Activated CD8-positive, alpha-beta memory T cell treated with anti-CD3 and anti-CD28 coated beads, Interleukin-2, amount 50 U/mL, for 24 hours (primary cell): ENCODE measurements at regions not wholly inside any gene's neighbourhood (a gene's known extent, or its start where the extent isn't known, plus 50 kb on each side); places are given as distances from the start of the nearest gene placed in this dataset.
"Not testable (repeated sequence)": the region's sequence is repeated elsewhere in the genome, so short reads cannot be mapped to it uniquely, and the experiment has no call there.

Experiments
- DNase-seq: peaks from one replicate; pipeline ENCODE4 v3.0.0-alpha.2; 2020; ENCODE audit errors: extremely low read depth

DNA sequence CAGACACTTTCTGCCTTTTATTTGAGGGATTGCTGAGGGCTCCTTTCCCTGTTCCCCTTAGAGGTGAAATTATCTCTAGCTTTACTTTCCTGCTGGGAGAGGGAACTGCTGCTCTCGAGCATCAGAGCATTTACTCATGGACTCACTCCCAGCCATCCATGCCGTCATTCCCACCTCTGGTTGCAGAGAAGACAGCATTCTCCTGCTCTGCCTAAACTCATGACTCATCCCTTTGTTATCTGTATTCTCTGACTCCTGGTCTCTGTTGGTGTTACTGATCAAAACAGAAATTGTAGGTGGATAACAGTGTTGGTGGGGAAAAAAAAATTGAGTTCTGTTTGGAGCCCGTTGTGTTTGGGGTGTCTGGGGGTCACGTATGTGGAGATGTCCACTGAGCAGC, 159.3 kb downstream of the TTC8 start:
- DNase-seq, result no peak

DNA sequence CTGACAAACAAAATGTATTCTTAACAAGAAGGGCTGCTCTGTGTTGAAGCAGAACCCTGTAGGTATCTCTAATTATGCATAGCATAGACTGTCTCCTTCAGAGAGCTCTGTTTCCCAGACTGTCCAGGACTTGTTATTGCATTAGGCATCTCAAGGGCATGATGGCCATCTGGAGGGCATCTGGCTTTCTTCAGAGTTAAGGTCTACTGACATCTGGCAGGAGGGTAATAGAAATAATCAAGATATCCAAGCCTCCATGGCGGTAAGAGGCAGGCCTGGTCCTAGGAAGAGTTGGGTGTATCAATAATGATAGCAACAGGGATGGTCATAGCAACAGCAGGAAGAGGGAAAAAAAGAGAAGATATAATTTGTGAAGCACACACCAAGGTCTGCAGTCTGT, 161.2 kb downstream of the TTC8 start:
- no peak for DNase-seq

DNA sequence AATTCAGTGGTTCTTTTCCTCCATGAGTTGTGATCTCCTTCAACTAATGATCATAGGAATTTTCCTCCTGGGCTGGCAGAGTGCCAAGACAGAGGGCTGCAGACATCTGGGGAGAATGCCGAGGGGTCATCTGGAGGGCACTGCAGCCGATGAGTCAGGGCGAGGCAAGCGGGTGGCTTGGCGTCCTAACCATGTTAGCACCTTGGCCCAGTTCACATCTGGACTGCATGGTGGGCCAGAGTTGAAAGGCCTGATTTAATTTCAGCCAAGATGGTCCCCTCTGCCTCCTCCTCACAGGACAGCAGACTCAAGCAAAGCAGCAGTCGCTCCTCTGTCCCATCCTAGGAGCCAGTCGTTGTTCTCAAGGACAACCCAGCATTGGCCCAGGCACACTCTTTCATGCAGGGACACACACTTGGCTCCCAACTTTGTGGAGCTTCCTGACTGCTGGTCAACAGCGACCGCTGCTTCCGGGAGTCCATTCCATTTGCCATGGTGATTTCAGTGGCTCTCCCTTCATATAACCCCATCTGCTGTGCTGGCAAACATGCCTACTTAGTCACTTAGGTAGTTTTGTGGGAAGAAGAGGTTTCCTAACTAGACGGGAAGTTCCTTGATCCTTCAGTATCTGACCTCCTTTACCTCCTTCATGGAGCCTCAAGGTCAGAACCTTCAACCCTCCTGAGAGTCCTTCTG, 161.8 kb downstream of the TTC8 start:
- DNase-seq, result no peak

DNA sequence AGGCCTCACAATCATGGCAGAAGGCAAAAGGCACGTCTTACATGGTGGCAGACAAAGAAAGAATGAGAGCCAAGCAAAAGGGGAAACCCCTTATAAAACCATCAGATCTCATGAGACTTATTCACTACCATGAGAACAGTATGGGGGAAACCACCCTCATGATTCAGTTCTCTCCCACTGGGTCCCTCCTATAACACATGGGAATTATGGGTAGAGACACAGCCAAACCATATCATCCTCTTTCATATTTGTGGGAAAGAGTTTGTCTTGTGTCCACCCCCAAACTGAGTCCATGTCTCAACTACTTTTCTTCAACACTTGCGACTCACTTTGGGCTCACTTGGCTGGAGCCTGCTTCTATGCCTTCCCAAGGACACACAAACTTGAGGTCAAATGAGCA, 162.5 kb downstream of the TTC8 start:
- DNase-seq, result not testable (repeated sequence)

DNA sequence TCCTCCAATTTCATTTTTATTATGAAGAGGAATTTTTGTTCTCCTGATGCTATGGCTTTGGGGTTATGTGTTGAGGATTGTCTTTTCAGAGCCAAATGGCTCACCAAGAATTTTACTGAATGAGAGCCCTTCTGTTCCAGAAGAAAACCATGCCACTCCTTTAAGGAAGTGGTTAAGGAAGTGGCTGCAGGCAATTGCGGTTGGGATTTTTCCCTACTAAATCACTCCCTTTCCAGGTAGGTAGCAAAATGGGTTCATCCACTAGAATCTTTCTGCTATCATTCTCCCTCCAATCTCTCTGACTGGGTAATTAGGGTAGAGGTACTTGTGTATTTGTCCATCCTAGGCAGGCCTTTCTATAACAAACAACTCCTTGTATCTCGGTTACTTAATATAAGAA, 163.1 kb downstream of the TTC8 start:
- DNase-seq, result no peak

DNA sequence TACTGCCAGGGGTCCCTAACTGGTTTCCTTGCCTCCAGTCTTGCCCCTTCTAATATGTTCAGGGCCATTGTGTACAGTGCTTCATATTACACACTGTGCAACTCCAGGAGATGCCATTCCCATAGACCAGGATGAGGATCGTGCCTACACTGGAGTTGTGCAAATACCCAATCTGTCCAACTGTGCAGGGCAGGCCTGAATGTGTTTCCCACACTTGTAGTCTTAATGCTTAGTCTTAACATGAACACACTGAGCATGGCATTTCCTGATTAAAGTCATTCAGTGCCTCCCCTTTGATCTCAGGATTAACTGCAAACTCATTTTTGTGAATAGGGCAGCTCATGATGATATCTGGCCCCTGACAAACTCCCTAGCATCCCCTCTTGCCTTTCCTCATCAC, 165.5 kb downstream of the TTC8 start:
- DNase-seq, result no peak

DNA sequence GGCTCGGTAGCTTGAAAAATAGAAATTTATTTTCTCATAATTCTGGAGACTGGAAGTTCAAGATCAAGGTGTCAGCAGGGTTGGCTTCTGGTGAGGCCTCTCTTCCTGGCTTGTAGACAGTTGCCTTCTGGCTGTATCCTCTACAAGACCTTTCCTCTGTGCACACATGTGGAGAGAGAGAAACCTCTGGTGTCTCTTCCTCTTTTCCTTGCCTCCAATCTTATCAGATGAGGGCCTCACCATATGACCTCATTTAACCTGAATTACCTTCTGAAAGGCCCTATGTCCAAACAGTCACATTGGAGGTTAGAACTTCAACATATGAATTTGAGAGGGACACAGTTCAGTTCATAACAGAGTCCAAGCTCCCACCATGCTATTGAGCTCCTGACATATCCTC, 166.4 kb downstream of the TTC8 start:
- DNase-seq, result no peak

DNA sequence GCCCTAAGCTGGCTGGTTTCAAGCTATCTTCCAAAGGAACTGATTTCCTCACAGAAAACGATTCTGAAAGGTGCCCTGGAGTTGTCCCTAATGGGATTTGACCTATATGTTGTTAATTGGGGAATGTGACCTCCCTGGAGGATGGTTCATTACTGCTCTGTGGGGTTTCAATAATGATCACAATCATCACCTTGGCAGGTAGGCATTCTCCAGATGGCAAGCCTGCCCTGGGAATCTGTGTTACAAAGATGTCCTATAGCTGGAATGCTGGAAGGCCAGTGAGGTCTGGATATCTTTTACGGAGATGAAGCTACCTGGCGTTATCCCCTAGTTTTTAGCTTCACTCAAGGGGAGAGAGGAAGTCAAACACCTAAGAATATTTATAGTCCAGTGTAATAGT, 167.6 kb downstream of the TTC8 start:
- DNase-seq, result no peak

DNA sequence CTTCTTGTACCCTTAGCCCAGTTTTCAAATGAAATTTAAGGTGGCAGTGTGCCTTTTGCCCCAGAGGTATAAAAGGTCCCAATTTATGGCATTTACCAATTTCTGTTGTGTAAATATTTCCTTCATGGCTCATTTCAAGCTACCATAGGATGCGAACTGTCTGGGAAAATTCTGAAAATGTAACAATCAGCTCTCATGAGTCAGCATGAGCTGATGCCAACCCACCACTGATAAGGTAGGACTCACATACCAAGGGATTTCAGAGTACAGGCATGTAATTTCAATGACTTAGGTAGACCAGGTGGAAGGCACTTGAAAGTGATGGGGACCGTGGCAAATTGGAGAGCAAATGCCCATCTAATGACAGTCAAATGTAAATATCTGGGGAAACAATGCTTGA, 169.5 kb downstream of the TTC8 start:
- DNase-seq, result no peak

DNA sequence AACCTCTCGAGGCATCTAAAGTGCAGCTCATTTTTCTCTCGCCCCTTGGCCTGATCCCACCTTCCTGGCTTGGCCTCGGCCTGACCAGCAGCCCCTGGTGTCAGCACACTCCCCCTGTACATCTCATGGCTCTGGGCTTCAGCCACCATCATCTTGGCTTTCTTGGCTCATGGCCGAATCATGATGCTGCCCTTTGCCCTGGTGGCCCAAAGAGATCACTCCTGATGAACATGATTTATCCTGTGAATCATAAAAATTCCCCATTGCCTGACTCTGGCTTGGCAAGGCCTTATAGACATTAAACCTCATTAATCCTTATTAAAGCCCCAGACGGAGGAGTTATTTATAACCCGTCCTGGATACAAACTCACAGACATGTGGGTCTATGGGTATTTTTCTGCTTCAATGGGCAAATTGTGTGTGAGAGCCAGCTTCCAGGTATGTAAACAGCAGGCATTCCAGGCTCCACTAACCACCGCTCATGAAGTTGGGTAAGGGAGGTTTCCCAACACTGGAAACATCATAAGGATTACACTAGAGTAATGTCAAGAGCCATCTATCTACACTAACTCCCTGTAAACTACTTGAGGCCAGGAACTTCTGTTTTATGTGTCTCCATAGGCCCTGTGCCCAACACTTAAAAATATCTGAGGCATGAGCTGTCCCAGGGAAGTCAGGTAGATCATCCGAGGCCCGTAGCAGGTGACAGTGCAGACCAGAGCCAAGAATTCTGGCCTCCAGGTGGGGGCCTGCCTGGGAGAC, 171.2 kb downstream of the TTC8 start:
- no peak for DNase-seq

DNA sequence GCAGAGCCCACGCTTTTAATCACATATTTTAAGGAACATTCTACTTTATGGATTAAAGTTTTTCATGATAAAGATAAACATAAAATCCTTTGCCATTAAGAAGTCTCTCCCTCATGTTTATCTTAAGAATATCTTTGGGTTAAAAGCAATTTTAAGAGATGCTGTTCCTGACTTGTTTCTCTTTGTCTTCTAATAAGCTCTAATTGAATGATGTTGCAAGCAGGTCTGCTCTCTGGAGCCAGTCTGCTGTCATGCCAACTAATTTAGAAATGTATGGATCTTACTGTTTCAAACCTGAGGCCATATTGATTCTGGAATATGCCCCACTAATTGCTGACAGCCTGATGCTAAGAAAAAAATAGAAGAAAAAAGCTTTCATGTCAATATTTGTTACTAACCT, 173.6 kb downstream of the TTC8 start:
- no peak for DNase-seq

DNA sequence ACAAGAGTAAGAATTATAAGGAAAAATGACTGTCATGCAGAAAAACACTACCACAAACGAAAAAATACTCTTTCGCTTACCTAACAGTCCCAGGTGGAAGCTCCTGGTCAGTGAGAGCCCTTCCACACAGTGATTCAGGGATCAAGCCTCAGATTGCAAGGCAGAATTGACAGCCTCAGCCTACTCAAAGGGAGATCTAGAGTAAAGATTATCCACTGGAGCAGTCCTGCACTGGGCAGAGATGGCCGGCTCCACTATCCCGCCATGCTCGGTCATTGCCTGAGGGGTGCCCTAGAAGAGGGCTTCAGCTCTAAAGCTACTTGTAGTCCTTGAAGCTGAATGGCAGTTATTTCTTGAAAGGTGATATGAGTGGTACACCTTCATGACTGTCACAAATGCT, 174.7 kb downstream of the TTC8 start:
- no peak for DNase-seq

DNA sequence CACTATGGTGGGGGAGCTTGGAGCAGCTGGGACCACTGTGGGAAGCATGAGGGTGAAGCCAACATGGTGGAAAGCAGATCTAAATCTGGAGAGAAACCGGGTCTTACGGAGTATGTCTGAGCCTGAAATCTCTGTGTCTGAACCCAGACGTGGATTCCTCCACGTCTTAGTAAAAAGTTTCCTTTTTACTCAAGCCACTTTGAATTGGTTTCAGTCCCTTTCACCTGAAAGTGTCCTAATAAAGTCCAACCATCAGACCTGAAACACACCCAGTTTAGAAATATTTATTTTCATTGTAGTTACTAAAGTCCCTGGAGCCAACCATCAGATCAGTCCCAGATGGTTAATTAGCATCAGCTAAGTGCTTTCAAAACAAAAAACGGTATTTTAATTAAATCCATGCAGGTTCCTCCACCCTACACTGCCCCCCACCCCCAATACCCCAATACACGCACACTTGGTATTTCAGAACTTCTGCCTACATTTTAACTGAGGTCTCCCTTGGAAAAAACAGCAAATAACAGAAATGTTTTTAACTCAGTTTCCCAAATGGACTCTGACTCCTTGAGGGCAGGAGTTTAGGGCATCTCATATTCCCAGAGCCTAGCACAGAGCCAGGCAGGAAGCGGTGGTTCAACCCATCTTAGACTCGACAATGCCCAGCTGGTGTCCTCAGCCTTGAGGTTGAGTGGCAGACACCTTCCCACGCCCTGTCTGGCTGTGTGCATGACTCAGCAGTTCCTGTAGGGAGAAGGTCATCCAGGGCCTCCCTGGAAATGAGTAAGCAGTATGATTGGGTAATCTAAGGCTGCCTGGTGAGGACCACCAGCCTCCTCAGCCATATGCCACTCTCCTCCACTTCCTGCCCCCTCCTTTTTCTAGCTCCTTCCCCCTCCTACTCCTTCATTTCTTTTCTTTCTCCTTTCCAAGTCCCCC, 175.8 kb downstream of the TTC8 start:
- DNase-seq, result no peak

DNA sequence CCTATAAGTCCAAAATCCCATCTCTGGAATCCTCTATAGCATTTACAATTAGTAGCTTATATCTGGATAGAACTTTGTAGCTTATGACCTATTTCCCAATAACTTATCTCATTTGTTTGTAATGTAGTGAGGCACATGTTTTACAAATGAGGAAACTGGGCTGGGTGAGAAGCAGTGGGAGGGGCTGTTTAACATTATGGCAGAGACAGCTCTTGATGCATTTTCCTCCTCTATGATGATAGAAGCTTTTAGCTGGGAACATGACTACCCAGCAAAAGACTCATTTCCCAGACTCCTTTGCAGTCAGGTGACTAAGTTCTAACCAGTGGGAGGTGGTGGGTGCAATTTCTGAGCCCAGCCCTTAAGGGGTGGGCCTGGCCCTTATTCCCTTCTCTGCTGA, 179.7 kb downstream of the TTC8 start:
- DNase-seq, result no peak

DNA sequence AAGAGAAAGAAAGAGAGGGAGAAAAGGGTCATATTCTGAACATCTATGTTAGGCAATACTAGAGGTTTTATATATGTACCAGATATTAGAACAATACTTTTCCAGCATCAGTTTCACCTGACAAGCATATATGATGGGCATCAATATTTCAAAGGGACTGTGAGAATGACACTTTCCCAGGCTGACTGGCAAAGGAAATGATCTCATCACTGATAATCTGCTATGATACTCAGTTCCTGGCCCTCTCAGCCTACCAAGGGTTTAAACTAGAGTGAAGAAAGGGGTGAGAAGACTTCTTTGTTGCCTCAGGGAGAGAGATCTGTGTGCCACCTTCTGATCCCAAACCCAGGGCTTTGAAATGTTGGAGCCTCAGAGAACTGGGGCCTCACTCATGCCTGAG, 183.5 kb downstream of the TTC8 start:
- no peak for DNase-seq

DNA sequence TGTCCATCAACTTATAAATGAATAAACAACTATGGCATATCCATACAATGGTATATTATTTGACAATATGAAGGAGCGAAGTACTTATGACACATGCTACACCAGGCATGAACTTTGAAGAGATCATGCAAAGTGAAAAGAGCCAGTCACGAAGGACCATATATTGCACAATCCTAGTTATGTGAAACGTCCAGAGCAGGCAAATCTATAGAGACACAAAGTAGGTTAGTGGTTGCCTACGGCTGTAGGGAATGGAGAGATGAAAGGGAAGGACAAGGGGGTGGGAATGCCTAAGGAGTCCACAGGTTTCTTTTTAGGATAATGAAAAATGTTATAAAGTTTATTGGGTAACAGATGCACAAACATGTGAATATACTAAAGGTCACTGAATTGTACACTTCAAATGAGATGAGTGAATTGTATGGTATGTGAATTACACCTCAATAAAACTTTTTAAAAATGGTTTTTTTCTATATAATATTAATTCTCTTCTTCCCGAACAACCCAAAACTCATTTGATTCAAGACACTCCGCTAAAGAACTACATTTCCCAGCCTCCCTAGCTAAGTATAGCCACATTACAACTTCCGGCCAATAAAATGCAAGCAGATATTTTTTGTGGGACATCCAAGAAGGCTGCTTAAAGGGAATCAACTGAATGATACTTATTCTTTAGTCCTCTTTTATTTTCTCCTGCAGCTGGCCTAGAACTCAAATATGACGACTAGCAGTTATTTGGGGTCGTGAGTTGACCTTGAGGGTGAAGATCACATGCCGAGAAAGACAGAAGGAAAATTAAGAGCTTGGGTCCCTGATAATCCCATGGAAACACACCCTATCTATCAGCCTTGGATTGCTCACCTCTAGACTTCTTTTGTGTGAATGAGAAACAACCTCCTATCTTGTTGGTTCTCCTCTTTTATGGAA, 187.2 kb downstream of the TTC8 start:
- no peak for DNase-seq

DNA sequence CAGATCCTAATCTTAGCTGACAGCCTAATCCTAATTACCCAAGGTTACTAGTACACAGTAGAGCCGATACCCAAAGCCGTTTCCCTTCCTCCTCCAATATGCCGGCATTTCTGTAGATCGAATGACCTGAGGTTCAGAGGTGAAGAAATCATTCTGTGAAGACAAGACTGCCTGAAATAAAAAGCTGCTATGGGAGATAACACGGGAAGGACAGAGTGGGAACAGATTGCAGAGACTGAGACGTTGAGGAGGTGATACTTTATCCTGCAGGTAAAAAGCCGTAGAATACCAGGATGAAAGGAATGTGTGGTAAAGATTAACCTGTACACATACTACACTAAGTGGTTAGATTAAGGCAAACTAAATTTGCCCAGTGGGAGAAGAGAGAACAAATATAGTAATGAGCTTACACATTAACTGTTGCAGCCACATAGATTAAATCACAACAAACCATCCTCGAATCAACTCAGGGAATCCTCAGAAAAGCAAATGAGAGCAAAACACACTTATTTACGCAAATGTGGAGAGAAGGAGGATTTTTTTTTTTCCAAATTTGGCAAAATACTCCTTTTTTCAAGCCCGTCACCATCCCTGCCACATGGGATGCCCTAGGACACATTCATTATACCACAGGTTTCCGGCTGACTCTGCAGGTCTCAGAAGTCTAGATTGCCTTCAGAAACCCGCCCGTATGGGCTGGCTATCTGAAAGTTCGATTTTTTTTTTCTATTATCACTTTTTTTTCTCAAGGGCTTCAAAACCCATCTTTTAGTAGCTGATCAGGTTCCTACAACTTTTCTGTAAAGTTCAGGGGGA, 188.0 kb downstream of the TTC8 start:
- DNase-seq, result no peak

DNA sequence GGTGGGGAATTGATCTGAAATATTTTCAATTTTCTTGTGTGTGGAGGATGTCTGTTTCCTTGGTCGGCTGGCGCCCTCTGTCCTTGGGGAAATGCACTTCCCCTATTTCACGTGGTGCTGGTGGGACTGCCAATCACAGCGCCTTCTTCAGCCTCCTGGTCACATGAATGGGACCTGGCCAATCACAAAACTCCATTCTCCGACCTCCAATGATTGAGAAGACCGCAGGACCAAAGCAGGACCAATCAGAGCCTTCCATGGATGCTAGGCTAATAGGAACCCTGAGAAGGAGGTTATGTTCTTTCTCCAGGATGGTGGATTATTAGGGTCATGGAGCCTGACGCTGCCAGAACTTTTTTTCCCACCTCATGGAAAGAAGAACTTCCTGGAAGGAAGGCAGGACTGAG, 188.7 kb downstream of the TTC8 start:
- DNase-seq, result no peak

DNA sequence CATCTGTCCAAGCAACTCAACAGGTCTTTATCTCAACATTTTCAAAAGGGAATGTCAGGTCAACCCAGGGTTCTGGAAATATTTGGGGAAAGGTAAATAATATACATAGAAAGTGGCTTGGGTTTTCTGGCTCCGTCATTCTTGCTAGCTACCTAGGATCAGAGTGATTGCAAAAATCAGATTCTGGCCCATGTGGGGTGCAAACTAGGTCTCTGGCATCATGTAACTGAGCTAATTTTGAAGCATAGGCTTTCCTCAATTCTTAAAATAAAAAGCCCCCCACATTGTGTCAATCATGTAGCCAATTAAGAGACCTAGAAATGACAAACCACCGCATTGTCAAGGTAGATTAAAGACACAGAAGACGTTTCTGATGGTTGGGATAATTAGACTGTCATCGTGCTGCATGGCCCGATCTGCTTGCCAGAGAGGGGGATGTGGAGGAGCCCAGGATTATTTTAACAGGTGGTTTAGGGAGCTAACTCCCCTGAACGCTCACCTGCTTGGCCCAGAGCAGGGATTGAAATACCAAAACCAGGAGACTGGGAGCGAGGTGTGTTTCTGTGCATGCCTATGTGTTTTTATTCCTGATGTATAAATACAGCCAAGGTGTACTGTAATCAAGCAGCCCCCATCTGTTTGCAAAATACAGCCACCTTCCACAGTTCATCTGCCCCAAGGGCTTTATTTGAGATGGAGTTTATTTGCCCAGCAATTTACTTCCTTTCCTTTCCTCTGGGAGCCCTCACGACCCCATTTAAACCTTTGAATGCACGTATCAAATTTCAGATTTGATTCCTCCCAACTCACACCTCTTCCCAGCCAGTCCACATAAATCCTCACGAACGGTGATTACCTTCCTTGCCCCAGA, 189.5 kb downstream of the TTC8 start:
- no peak for DNase-seq

DNA sequence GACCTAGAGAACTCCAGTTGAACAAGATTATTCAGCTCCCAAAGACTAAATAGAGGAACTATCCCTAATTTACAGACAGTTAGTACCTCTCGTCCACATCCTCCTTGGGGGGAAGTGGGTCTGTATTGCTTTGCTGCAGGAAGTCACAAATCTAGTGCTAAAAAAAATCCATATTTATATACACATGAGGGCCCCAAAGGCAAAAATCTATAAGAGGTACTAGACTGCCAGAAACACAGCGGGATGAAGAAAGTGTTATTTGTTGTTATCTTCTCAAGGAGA, 190.1 kb downstream of the TTC8 start:
- no peak for DNase-seq
